Ovary (tissue), 3 donors: ENCODE measurements at regions not wholly inside any gene's neighbourhood (a gene's known extent, or its start where the extent isn't known, plus 50 kb on each side); places are given as distances from the start of the nearest gene placed in this dataset.

Experiments
- CTCF ChIP-seq, 3 donors: fragments of 450-650 bp in 2 of 3; fragments of 200-600 bp in 1 of 3; IDR thresholded peaks; one replicate each; pipeline versions ENCODE4 v1.5.1 to v1.8.0; 2016 to 2022; ENCODE audit warnings: antibody characterized with exemption in 3 of 3, mild to moderate bottlenecking in 1 of 3
- POLR2A ChIP-seq: fragments of 450-650 bp; IDR thresholded peaks from one replicate; pipeline ENCODE4 v1.6.1; 2017; ENCODE audit warnings: antibody characterized with exemption, mild to moderate bottlenecking, moderate library complexity
- donor health status: DM: no; HTN: no; CAD: no.

- TF ChIP-seq POLR2A (no peak), CTCF (IDR thresholded peaks at IDR 0.05) (no peak)
Measured at GRCh38 chr1:199550199-199551065, 477.1 kb upstream of the NR5A2 start.
